SK-N-SH (cell line): ENCODE measurements at regions not wholly inside any gene's neighbourhood (a gene's known extent, or its start where the extent isn't known, plus 50 kb on each side); places are given as distances from the start of the nearest gene placed in this dataset.

Experiments
- CHD2 ChIP-seq: fragments of 150-350 bp; IDR thresholded peaks from 2 replicates; pipeline ENCODE4 v1.6.1; 2018; ENCODE audit warnings: low read length; ENCODE audit not compliant: partially characterized antibody
- CTCF ChIP-seq: fragments of 200-600 bp; sonication (generic); IDR thresholded peaks from 2 replicates; pipeline ENCODE4 v1.6.1; 2017; ENCODE audit warnings: antibody characterized with exemption, mild to moderate bottlenecking, moderate library complexity
- EP300 ChIP-seq, 2 experiments: IDR thresholded peaks; 2 replicates each; pipeline versions ENCODE4 v1.4.0 to v1.6.1; 2012; ENCODE audit warnings: borderline replicate concordance in 1 of 2, low read depth in 1 of 2, low read length in 1 of 2
- TAF1 ChIP-seq: IDR thresholded peaks from 2 replicates; pipeline ENCODE4 v1.6.1; 2012; ENCODE audit warnings: low read depth, mild to moderate bottlenecking, low read length, moderate library complexity, borderline replicate concordance

- no peak for TF ChIP-seq CHD2
- no peak for TF ChIP-seq EP300 (IDR thresholded peaks at IDR 0.05; ENCODE audit: borderline replicate concordance in 1 of 2, low read depth in 1 of 2, low read length in 1 of 2)
- no peak for TF ChIP-seq TAF1
- TF ChIP-seq CTCF, result no peak
These were observed 469.4 kb downstream of the CCER1 start for GRCh38 chr12:90485560-90485959.
